T-cell (primary cell): ENCODE measurements at regions not wholly inside any gene's neighbourhood (a gene's known extent, or its start where the extent isn't known, plus 50 kb on each side); places are given as distances from the start of the nearest gene placed in this dataset.

ENCODE experiments used
- ATAC-seq, 4 experiments: fragments of 200-7000 bp in 3 of 4; fragments of 150-1000 bp in 1 of 4; cut with Tn5 transposase; replicated peaks in 1 of 4; 1 replicate in 3 of 4; 2 replicates in 1 of 4; pipeline ENCODE4 v1.10.0; 2021; ENCODE audit warnings: moderate library complexity in 3 of 4, mild to moderate bottlenecking in 2 of 4, moderate number of reproducible peaks in 1 of 4
- CTCF ChIA-PET, 2 donors: fragments of 300-600 bp; sonication (Branson Sonifier 250); formaldehyde crosslinking; loops; one replicate each; lab custom pipeline; 2022; ENCODE audit warnings: antibody characterized with exemption in 2 of 2; lab: Charles Lee
- POLR2A ChIA-PET, 2 donors: fragments of 300-600 bp; sonication (Branson Sonifier 250); formaldehyde crosslinking; loops; one replicate each; lab custom pipeline; 2022; ENCODE audit warnings: antibody characterized with exemption in 2 of 2; lab: Charles Lee
- DNase-seq, 35 experiments: peaks; one replicate each; pipeline versions ENCODE4 v3.0.0 to v3.0.0-alpha.2; 2013 to 2023
- H3K27ac ChIP-seq: one replicate; pipeline ENCODE4 v1.5.1; 2013; ENCODE audit warnings: low read length
- H3K27me3 ChIP-seq, 2 experiments: replicated peaks in 1 of 2; 1 replicate in 1 of 2; 2 replicates in 1 of 2; pipeline versions ENCODE4 v1.6.1 to v1.7.0; 2013; ENCODE audit warnings: low read length in 1 of 2, mixed read lengths in 1 of 2; ENCODE audit not compliant: control insufficient read depth in 2 of 2, insufficient read depth in 2 of 2; ENCODE audit errors: extremely low read depth in 1 of 2
- H3K36me3 ChIP-seq, 2 donors: 1 replicate in 1 of 2; 2 replicates in 1 of 2; pipeline versions ENCODE4 v1.6.1 to v1.7.0; 2013; ENCODE audit warnings: low read length in 1 of 2; ENCODE audit not compliant: control insufficient read depth in 2 of 2, insufficient read depth in 1 of 2; ENCODE audit errors: extremely low read depth in 1 of 2
- H3K4me1 ChIP-seq, 2 experiments: 1 replicate in 1 of 2; 2 replicates in 1 of 2; pipeline versions ENCODE4 v1.6.1 to v1.7.0; 2013; ENCODE audit warnings: low read length in 2 of 2, mixed read lengths in 1 of 2; ENCODE audit not compliant: insufficient read depth in 2 of 2, control insufficient read depth in 1 of 2; ENCODE audit errors: extremely low read depth in 1 of 2
- H3K4me3 ChIP-seq, 2 donors: 1 replicate in 1 of 2; 2 replicates in 1 of 2; pipeline versions ENCODE4 v1.5.1 to v1.7.0; 2013; ENCODE audit warnings: mild to moderate bottlenecking in 2 of 2, low read length in 1 of 2, moderate library complexity in 1 of 2; ENCODE audit not compliant: control insufficient read depth in 1 of 2; ENCODE audit errors: extremely low read depth in 1 of 2
- H3K9me3 ChIP-seq: 2 replicates; pipeline ENCODE4 v1.7.0; 2013
- H3K27ac Mint-ChIP-seq, 2 donors: one replicate each; pipeline ENCODE4 v1.8.0; 2020 to 2021; ENCODE audit warnings: mild to moderate bottlenecking in 2 of 2, mixed read lengths in 2 of 2
- H3K27me3 Mint-ChIP-seq, 2 donors: one replicate each; pipeline ENCODE4 v1.8.0; 2021 to 2022; ENCODE audit warnings: mixed read lengths in 2 of 2
- H3K36me3 Mint-ChIP-seq: one replicate; pipeline ENCODE4 v1.8.0; 2021; ENCODE audit warnings: mixed read lengths
- H3K4me1 Mint-ChIP-seq, 3 donors: one replicate each; pipeline ENCODE4 v1.8.0; 2020 to 2022; ENCODE audit warnings: mixed read lengths in 3 of 3, mild to moderate bottlenecking in 1 of 3
- H3K4me3 Mint-ChIP-seq, 3 donors: one replicate each; pipeline ENCODE4 v1.8.0; 2020 to 2022; ENCODE audit warnings: mild to moderate bottlenecking in 3 of 3, mixed read lengths in 3 of 3, moderate library complexity in 3 of 3
- H3K9me3 Mint-ChIP-seq, 3 donors: one replicate each; pipeline ENCODE4 v1.8.0; 2020 to 2022; ENCODE audit warnings: mixed read lengths in 3 of 3
- WGBS: methylation state at CpG from one replicate; pipeline ENCODE4 v1.1.5; 2013; ENCODE audit warnings: missing lambda C conversion rate; ENCODE audit not compliant: insufficient coverage; 5-methylcytosine and 5-hydroxymethylcytosine counted together

GRCh38 chr5:123735384-123735783 lies 223.4 kb downstream of the CSNK1G3 start:
- Histone ChIP-seq H3K27ac (no peak overlapping the region), H3K36me3 (no peaks in the 10 kb centered on the region), H3K4me3 (no peak overlapping the region), H3K9me3 (no peaks in the 10 kb centered on the region), H3K4me1 (no peaks in the 10 kb centered on the region), H3K27me3 (peaks cover 0 to 2% of the 10 kb centered on the region in 2 experiments)
- no peak overlapping the region for H3K4me3 Mint-ChIP-seq
- POLR2A ChIA-PET = no interaction called here
- H3K27me3 Mint-ChIP-seq = no peaks in the 10 kb centered on the region
- H3K4me1 Mint-ChIP-seq = no peaks in the 10 kb centered on the region
- H3K9me3 Mint-ChIP-seq = peaks cover 0 to 22% (median 15%) of the 10 kb centered on the region in 3 donors
- DNase-seq (no peak), ATAC-seq (no peak)
- H3K36me3 Mint-ChIP-seq = no peaks in the 10 kb centered on the region
- no peak overlapping the region for H3K27ac Mint-ChIP-seq
- CTCF ChIA-PET = no interaction called here
- WGBS = no CpG with 5 or more reads among the region's 1 CpG

- DNase-seq (no peak), ATAC-seq (no peak)
- Mint-ChIP-seq H3K27ac (no peak overlapping the region), H3K4me3 (no peak overlapping the region), H3K36me3 (no peaks in the 10 kb centered on the region), H3K4me1 (no peaks in the 10 kb centered on the region), H3K27me3 (no peaks in the 10 kb centered on the region), H3K9me3 (peaks cover 15 to 28% (median 23%) of the 10 kb centered on the region in 3 donors)
- Histone ChIP-seq H3K27ac (no peak overlapping the region), H3K9me3 (no peaks in the 10 kb centered on the region), H3K4me3 (no peak overlapping the region), H3K27me3 (peaks cover 0 to 2% of the 10 kb centered on the region in 2 experiments), H3K36me3 (no peaks in the 10 kb centered on the region), H3K4me1 (no peaks in the 10 kb centered on the region)
- ChIA-PET POLR2A (no interaction called here), CTCF (no interaction called here)
- no CpG with 5 or more reads among the region's 1 CpG for WGBS
Measured at GRCh38 chr5:123732257-123732656, 220.3 kb downstream of the CSNK1G3 start.

- DNase-seq = no peak
- no peaks in the 10 kb centered on the region for H3K36me3 Mint-ChIP-seq
- H3K36me3 ChIP-seq = no peaks in the 10 kb centered on the region
- no peak overlapping the region for H3K4me3 Mint-ChIP-seq
- no peak overlapping the region for H3K27ac ChIP-seq
- H3K4me1 Mint-ChIP-seq = no peaks in the 10 kb centered on the region
- ATAC-seq = no peak
- POLR2A ChIA-PET = no interaction called here
- H3K27me3 Mint-ChIP-seq = no peaks in the 10 kb centered on the region
- 70% methylated on average over 2 of the region's 3 CpGs for WGBS
- CTCF ChIA-PET = no interaction called here
- H3K4me1 ChIP-seq = no peaks in the 10 kb centered on the region
- no peak overlapping the region for H3K27ac Mint-ChIP-seq
- H3K4me3 ChIP-seq = no peak overlapping the region
- no peaks in the 10 kb centered on the region for H3K9me3 ChIP-seq
- H3K27me3 ChIP-seq = peaks cover 0 to 2% of the 10 kb centered on the region in 2 experiments
- H3K9me3 Mint-ChIP-seq = peaks cover 7 to 14% (median 11%) of the 10 kb centered on the region in 3 donors
Measured at GRCh38 chr5:123722451-123722850, 210.5 kb downstream of the CSNK1G3 start.

GRCh38 chr5:123721675-123722276 lies 209.8 kb downstream of the CSNK1G3 start:
- ATAC-seq (no peak), DNase-seq (no peak)
- H3K27me3 ChIP-seq = peaks cover 0 to 2% of the 10 kb centered on the region in 2 experiments
- ChIA-PET POLR2A (no interaction called here), CTCF (no interaction called here)
- H3K4me3 ChIP-seq = no peak overlapping the region
- H3K36me3 ChIP-seq = no peaks in the 10 kb centered on the region
- Mint-ChIP-seq H3K27me3 (no peaks in the 10 kb centered on the region), H3K4me3 (no peak overlapping the region), H3K9me3 (peaks cover 6 to 12% (median 11%) of the 10 kb centered on the region in 3 donors), H3K36me3 (no peaks in the 10 kb centered on the region), H3K27ac (no peak overlapping the region), H3K4me1 (no peaks in the 10 kb centered on the region)
- H3K9me3 ChIP-seq = no peaks in the 10 kb centered on the region
- WGBS = no CpG with 5 or more reads among the region's 4 CpGs
- no peaks in the 10 kb centered on the region for H3K4me1 ChIP-seq
- no peak overlapping the region for H3K27ac ChIP-seq

- Histone ChIP-seq H3K27me3 (peaks cover 0 to 2% of the 10 kb centered on the region in 2 experiments), H3K9me3 (no peaks in the 10 kb centered on the region), H3K4me3 (no peak overlapping the region), H3K36me3 (no peaks in the 10 kb centered on the region), H3K27ac (no peak overlapping the region), H3K4me1 (no peaks in the 10 kb centered on the region)
- Mint-ChIP-seq H3K4me3 (no peak overlapping the region), H3K36me3 (no peaks in the 10 kb centered on the region), H3K4me1 (no peaks in the 10 kb centered on the region), H3K27me3 (no peaks in the 10 kb centered on the region), H3K9me3 (peaks cover 0 to 6% (median 4%) of the 10 kb centered on the region in 3 donors), H3K27ac (no peak overlapping the region)
- ChIA-PET POLR2A (no interaction called here), CTCF (interaction anchor here in 1 of 2 donors (0.7 kb wide), 1 partner anchor 556 kb away, joined by 3 read pairs; no protein-coding TSS in a partner anchor)
- WGBS = no CpG with 5 or more reads among the region's 5 CpGs
- DNase-seq (no peak), ATAC-seq (no peak)
Measured at GRCh38 chr5:123720955-123721354, 209.0 kb downstream of the CSNK1G3 start.

- ATAC-seq (no peak), DNase-seq (no peak)
- no peaks in the 10 kb centered on the region for H3K36me3 Mint-ChIP-seq
- H3K4me1 Mint-ChIP-seq = no peaks in the 10 kb centered on the region
- Histone ChIP-seq H3K27ac (no peak overlapping the region), H3K9me3 (no peaks in the 10 kb centered on the region), H3K27me3 (no peaks in the 10 kb centered on the region), H3K4me1 (no peaks in the 10 kb centered on the region), H3K36me3 (no peaks in the 10 kb centered on the region), H3K4me3 (no peak overlapping the region)
- H3K9me3 Mint-ChIP-seq = peaks cover 0 to 6% (median 3%) of the 10 kb centered on the region in 3 donors
- POLR2A ChIA-PET = no interaction called here
- H3K27me3 Mint-ChIP-seq = no peaks in the 10 kb centered on the region
- H3K4me3 Mint-ChIP-seq = no peak overlapping the region
- no peak overlapping the region for H3K27ac Mint-ChIP-seq
- CTCF ChIA-PET = no interaction called here
Measured at GRCh38 chr5:123720339-123720738, 208.4 kb downstream of the CSNK1G3 start.

GRCh38 chr5:123719004-123719403 lies 207.0 kb downstream of the CSNK1G3 start:
- Mint-ChIP-seq H3K27ac (no peak overlapping the region), H3K4me1 (no peaks in the 10 kb centered on the region), H3K9me3 (peaks cover under 1 to 6% (median 3%) of the 10 kb centered on the region in 3 donors), H3K36me3 (no peaks in the 10 kb centered on the region), H3K27me3 (no peaks in the 10 kb centered on the region), H3K4me3 (no peak overlapping the region)
- H3K27ac ChIP-seq = no peak overlapping the region
- ATAC-seq (no peak), DNase-seq (no peak)
- ChIA-PET CTCF (no interaction called here), POLR2A (no interaction called here)
- H3K4me3 ChIP-seq = no peak overlapping the region
- no peaks in the 10 kb centered on the region for H3K9me3 ChIP-seq
- WGBS = 100% methylated on average over 2 of the region's 3 CpGs
- no peaks in the 10 kb centered on the region for H3K4me1 ChIP-seq
- H3K27me3 ChIP-seq = no peaks in the 10 kb centered on the region
- H3K36me3 ChIP-seq = no peaks in the 10 kb centered on the region
